HEK293 (cell line): ENCODE measurements at regions not wholly inside any gene's neighbourhood (a gene's known extent, or its start where the extent isn't known, plus 50 kb on each side); places are given as distances from the start of the nearest gene placed in this dataset.

Experiments used
- MZF1 ChIP-seq: fragments of 450-650 bp; formaldehyde crosslinking; IDR thresholded peaks from 2 replicates; pipeline ENCODE4 v1.5.1; 2017; ENCODE audit warnings: missing biosample characterization, missing genetic modification characterization, borderline replicate concordance
- TCF7L2 ChIP-seq: IDR thresholded peaks from 2 replicates; pipeline ENCODE4 v1.6.1; 2011; ENCODE audit warnings: low read depth, mild to moderate bottlenecking, inconsistent platforms, low read length, moderate library complexity, borderline replicate concordance
- ZBTB7A ChIP-seq: fragments of 450-650 bp; formaldehyde crosslinking; IDR thresholded peaks from 2 replicates; pipeline ENCODE4 v1.5.1; 2016; ENCODE audit warnings: low read depth, missing biosample characterization, missing genetic modification characterization
- ZNF239 ChIP-seq: fragments of 450-650 bp; formaldehyde crosslinking; IDR thresholded peaks from 2 replicates; pipeline ENCODE4 v1.5.1; 2016; ENCODE audit warnings: missing biosample characterization, missing genetic modification characterization
- ZNF274 ChIP-seq, 2 experiments: fragments of 200-500 bp in 1 of 2; fragments of 450-650 bp in 1 of 2; sonication (Bioruptor generic) in 1 of 2; formaldehyde crosslinking in 1 of 2; IDR thresholded peaks; 2 replicates each; pipeline versions ENCODE4 v1.5.1 to v1.6.1; 2014 to 2016; ENCODE audit warnings: borderline replicate concordance in 1 of 2, inconsistent platforms in 1 of 2, low read length in 1 of 2, missing biosample characterization in 1 of 2, missing genetic modification characterization in 1 of 2
- ZNF404 ChIP-seq: fragments of 450-650 bp; formaldehyde crosslinking; IDR thresholded peaks from 2 replicates; pipeline ENCODE4 v1.5.1; 2017; ENCODE audit warnings: missing biosample characterization, missing genetic modification characterization
- ZNF600 ChIP-seq: fragments of 450-650 bp; formaldehyde crosslinking; IDR thresholded peaks from 2 replicates; pipeline ENCODE4 v1.5.1; 2016; ENCODE audit warnings: missing biosample characterization, missing genetic modification characterization
- ZNF629 ChIP-seq: fragments of 450-650 bp; formaldehyde crosslinking; IDR thresholded peaks from 2 replicates; pipeline ENCODE4 v1.5.1; 2017; ENCODE audit warnings: missing biosample characterization, missing genetic modification characterization
- TF ChIP-seq, protein P1 (sequence below): fragments of 450-650 bp; formaldehyde crosslinking; IDR thresholded peaks from 2 replicates; pipeline ENCODE4 v1.5.1; 2016; ENCODE audit warnings: missing biosample characterization, missing genetic modification characterization
- TF ChIP-seq, protein P2 (sequence below): fragments of 450-650 bp; formaldehyde crosslinking; IDR thresholded peaks from 2 replicates; pipeline ENCODE4 v1.5.1; 2016; ENCODE audit warnings: missing biosample characterization, missing genetic modification characterization

DNA sequence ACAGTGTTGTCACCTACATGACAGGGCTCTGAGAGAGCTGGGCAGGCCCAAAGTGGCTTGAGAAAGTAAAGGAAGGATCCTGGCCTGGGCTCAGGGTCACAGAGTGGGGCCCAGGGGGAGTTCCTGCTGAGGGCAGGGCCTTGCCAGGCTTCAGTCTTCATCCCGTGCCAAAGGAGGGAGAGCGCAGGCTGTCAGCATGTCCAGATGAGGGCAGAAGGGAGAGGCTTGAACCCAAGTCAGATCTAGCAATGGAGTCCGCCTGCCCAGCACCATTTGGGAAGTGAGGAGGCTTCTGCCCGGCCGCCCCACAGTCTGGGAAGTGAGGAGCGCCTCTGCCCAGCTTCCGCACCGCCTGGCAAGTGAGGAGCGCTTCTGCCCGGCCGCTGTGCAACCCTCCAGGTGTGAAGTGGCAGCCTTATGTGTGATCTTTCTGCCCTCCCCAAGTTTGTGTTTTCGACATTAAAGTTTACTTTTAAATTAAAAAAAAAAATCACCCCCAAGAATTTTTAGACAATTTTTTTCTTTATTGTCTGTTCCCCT, 303.6 kb upstream of the PROK2 start:
- TF ChIP-seq ZNF404 (tag by site-specific recombination) (no peak), ZNF274 (IDR thresholded peaks at IDR 0.05; ENCODE audit: low read length) (no peak), ZNF274 (tag by site-specific recombination; IDR thresholded peaks at IDR 0.05; ENCODE audit: borderline replicate concordance) (no peak), ZBTB7A (tag by site-specific recombination) (no peak), ZNF239 (tag by site-specific recombination) (no peak), TCF7L2 (no peak), MZF1 (tag by site-specific recombination) (no peak), ZNF600 (tag by site-specific recombination) (no peak), ZNF629 (tag by site-specific recombination) (no peak)
- TF ChIP-seq, protein P1, sequence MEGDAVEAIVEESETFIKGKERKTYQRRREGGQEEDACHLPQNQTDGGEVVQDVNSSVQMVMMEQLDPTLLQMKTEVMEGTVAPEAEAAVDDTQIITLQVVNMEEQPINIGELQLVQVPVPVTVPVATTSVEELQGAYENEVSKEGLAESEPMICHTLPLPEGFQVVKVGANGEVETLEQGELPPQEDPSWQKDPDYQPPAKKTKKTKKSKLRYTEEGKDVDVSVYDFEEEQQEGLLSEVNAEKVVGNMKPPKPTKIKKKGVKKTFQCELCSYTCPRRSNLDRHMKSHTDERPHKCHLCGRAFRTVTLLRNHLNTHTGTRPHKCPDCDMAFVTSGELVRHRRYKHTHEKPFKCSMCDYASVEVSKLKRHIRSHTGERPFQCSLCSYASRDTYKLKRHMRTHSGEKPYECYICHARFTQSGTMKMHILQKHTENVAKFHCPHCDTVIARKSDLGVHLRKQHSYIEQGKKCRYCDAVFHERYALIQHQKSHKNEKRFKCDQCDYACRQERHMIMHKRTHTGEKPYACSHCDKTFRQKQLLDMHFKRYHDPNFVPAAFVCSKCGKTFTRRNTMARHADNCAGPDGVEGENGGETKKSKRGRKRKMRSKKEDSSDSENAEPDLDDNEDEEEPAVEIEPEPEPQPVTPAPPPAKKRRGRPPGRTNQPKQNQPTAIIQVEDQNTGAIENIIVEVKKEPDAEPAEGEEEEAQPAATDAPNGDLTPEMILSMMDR (tag by site-specific recombination), result no peak
- TF ChIP-seq, protein P2, sequence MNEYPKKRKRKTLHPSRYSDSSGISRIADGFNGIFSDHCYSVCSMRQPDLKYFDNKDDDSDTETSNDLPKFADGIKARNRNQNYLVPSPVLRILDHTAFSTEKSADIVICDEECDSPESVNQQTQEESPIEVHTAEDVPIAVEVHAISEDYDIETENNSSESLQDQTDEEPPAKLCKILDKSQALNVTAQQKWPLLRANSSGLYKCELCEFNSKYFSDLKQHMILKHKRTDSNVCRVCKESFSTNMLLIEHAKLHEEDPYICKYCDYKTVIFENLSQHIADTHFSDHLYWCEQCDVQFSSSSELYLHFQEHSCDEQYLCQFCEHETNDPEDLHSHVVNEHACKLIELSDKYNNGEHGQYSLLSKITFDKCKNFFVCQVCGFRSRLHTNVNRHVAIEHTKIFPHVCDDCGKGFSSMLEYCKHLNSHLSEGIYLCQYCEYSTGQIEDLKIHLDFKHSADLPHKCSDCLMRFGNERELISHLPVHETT (tag by site-specific recombination), result no peak
